H1 (cell line): ENCODE measurements at regions not wholly inside any gene's neighbourhood (a gene's known extent, or its start where the extent isn't known, plus 50 kb on each side); places are given as distances from the start of the nearest gene placed in this dataset.

ENCODE experiments used
- CTCF ChIA-PET: fragments of 300-600 bp; sonication (Branson Sonifier 250); formaldehyde crosslinking; loops from one replicate; lab custom pipeline; 2021; ENCODE audit not compliant: partially characterized antibody; lab: Charles Lee
- POLR2A ChIA-PET: fragments of 300-600 bp; sonication (Branson Sonifier 250); formaldehyde crosslinking; loops from one replicate; lab custom pipeline; 2021; ENCODE audit warnings: inconsistent platforms; ENCODE audit not compliant: partially characterized antibody; lab: Charles Lee
- DNase-seq, 2 experiments: peaks; one replicate each; pipeline versions ENCODE4 v3.0.0 to v3.0.0-alpha.2; 2010 to 2022; ENCODE audit warnings: low spot score in 2 of 2, low read depth in 1 of 2, mixed read lengths in 1 of 2
- FAIRE-seq: peaks from 2 replicates; lab custom pipeline; 2011; peaks lifted over from hg19 to GRCh38; lab: Jason Lieb, UNC
- H2AFZ ChIP-seq: 2 replicates; pipeline ENCODE4 v1.8.1; 2012; ENCODE audit warnings: low read length, inconsistent platforms
- H2AK5ac ChIP-seq: 2 replicates; pipeline ENCODE4 v1.6.1; 2013; ENCODE audit warnings: low read depth, low read length
- H2BK120ac ChIP-seq: replicated peaks from 2 replicates; pipeline ENCODE3; 2013; ENCODE audit warnings: low read depth, low read length, inconsistent platforms
- H2BK12ac ChIP-seq: 2 replicates; pipeline ENCODE4 v1.6.1; 2013; ENCODE audit warnings: low read depth, low read length
- H2BK15ac ChIP-seq: 2 replicates; pipeline ENCODE4 v1.6.1; 2013; ENCODE audit warnings: low read length
- H2BK20ac ChIP-seq: 2 replicates; pipeline ENCODE4 v1.6.1; 2013; ENCODE audit warnings: low read length
- H2BK5ac ChIP-seq: 2 replicates; pipeline ENCODE4 v1.6.1; 2013; ENCODE audit warnings: low read depth, low read length
- H3K14ac ChIP-seq: 2 replicates; pipeline ENCODE4 v1.6.1; 2013; ENCODE audit warnings: inconsistent platforms; ENCODE audit not compliant: insufficient read length
- H3K18ac ChIP-seq: 2 replicates; pipeline ENCODE4 v1.6.1; 2013; ENCODE audit warnings: low read length; ENCODE audit errors: extremely low read depth
- H3K23ac ChIP-seq: 2 replicates; pipeline ENCODE4 v1.6.1; 2013; ENCODE audit warnings: inconsistent platforms; ENCODE audit not compliant: insufficient read length
- H3K23me2 ChIP-seq: 2 replicates; pipeline ENCODE4 v1.6.1; 2013; ENCODE audit warnings: low read depth, low read length
- H3K27ac ChIP-seq: 2 replicates; pipeline ENCODE4 v1.6.1; 2011; ENCODE audit warnings: low read depth, low read length, inconsistent platforms
- H3K27me3 ChIP-seq, 4 experiments: replicated peaks in 1 of 4; 1 replicate in 1 of 4; 2 replicates in 3 of 4; pipeline versions ENCODE4 v1.6.1 to v1.8.1; 2011 to 2013; ENCODE audit warnings: low read length in 3 of 4, mild to moderate bottlenecking in 3 of 4, inconsistent platforms in 2 of 4, mixed read lengths in 2 of 4, moderate library complexity in 1 of 4; ENCODE audit not compliant: control insufficient read depth in 3 of 4, insufficient read depth in 3 of 4; ENCODE audit errors: extremely low read depth in 1 of 4
- H3K36me3 ChIP-seq, 4 experiments: 2 replicates each; pipeline versions ENCODE4 v1.6.1 to v1.8.1; 2011 to 2013; ENCODE audit warnings: mild to moderate bottlenecking in 4 of 4, low read length in 3 of 4, moderate library complexity in 2 of 4, control low read depth in 1 of 4, inconsistent platforms in 1 of 4; ENCODE audit not compliant: insufficient read depth in 4 of 4, control insufficient read depth in 2 of 4
- H3K4ac ChIP-seq: replicated peaks from 2 replicates; pipeline ENCODE3; 2013; ENCODE audit warnings: low read length, low read depth, mixed read lengths, inconsistent platforms; ENCODE audit not compliant: insufficient read length
- H3K4me1 ChIP-seq, 4 experiments: replicated peaks in 1 of 4; 1 replicate in 1 of 4; 2 replicates in 3 of 4; pipeline versions ENCODE4 v1.6.1 to v1.8.1; 2011 to 2013; ENCODE audit warnings: low read length in 3 of 4, inconsistent platforms in 2 of 4, mixed read lengths in 1 of 4; ENCODE audit not compliant: insufficient read depth in 4 of 4, control insufficient read depth in 3 of 4
- H3K4me2 ChIP-seq, 2 experiments: 2 replicates each; pipeline versions ENCODE4 v1.6.1 to v1.8.1; 2011 to 2013; ENCODE audit warnings: low read depth in 2 of 2, low read length in 2 of 2, control low read depth in 1 of 2, inconsistent platforms in 1 of 2, mild to moderate bottlenecking in 1 of 2; ENCODE audit not compliant: insufficient read depth in 1 of 2
- H3K4me3 ChIP-seq, 4 experiments: fragments of 200-600, 300-600 bp in 1 of 4; sonication (generic), shearing (Covaris generic), sonication (Bioruptor Twin) in 1 of 4; 2 replicates each; pipeline versions ENCODE4 v1.5.1 to v1.8.1; 2011 to 2016; ENCODE audit warnings: low read length in 4 of 4, low read depth in 3 of 4, control low read depth in 2 of 4, inconsistent platforms in 2 of 4, mild to moderate bottlenecking in 2 of 4, mixed read lengths in 1 of 4, moderate library complexity in 1 of 4; ENCODE audit not compliant: insufficient read depth in 2 of 4; ENCODE audit errors: extremely low read depth in 1 of 4
- H3K56ac ChIP-seq: replicated peaks from 2 replicates; pipeline ENCODE3; 2013; ENCODE audit warnings: low read depth, mild to moderate bottlenecking, mixed read lengths, low read length, inconsistent platforms; ENCODE audit not compliant: insufficient read length
- H3K79me1 ChIP-seq: 2 replicates; pipeline ENCODE4 v1.6.1; 2013; ENCODE audit warnings: low read depth, low read length, control low read depth
- H3K79me2 ChIP-seq, 2 experiments: 2 replicates each; pipeline versions ENCODE4 v1.6.1 to v1.8.1; 2012 to 2013; ENCODE audit warnings: low read length in 2 of 2, mild to moderate bottlenecking in 2 of 2, inconsistent platforms in 1 of 2; ENCODE audit not compliant: insufficient read depth in 2 of 2, control insufficient read depth in 1 of 2
- H3K9ac ChIP-seq, 4 experiments: replicated peaks in 1 of 4; 1 replicate in 1 of 4; 2 replicates in 3 of 4; pipeline versions ENCODE4 v1.6.1 to v1.8.1; 2011 to 2013; ENCODE audit warnings: low read depth in 3 of 4, low read length in 3 of 4, control low read depth in 2 of 4, mild to moderate bottlenecking in 2 of 4, moderate library complexity in 2 of 4, inconsistent platforms in 1 of 4; ENCODE audit errors: extremely low read depth in 1 of 4
- H3K9me3 ChIP-seq, 2 experiments: 2 replicates each; pipeline versions ENCODE4 v1.6.1 to v1.8.1; 2012 to 2013; ENCODE audit warnings: mild to moderate bottlenecking in 2 of 2, moderate library complexity in 2 of 2, control low read depth in 1 of 2, inconsistent platforms in 1 of 2, low read depth in 1 of 2, low read length in 1 of 2, mixed read lengths in 1 of 2; ENCODE audit not compliant: insufficient read depth in 2 of 2
- H4K20me1 ChIP-seq, 2 experiments: replicated peaks in 1 of 2; 2 replicates each; pipeline versions ENCODE3 to v1.8.1; 2011 to 2013; ENCODE audit warnings: inconsistent platforms in 2 of 2, low read length in 2 of 2, mild to moderate bottlenecking in 1 of 2; ENCODE audit not compliant: insufficient read depth in 2 of 2, control insufficient read depth in 1 of 2
- H4K5ac ChIP-seq: 2 replicates; pipeline ENCODE4 v1.6.1; 2013; ENCODE audit warnings: low read length, low read depth, mixed read lengths, inconsistent platforms; ENCODE audit not compliant: insufficient read length
- H4K8ac ChIP-seq: 2 replicates; pipeline ENCODE4 v1.8.0; 2013; ENCODE audit warnings: mild to moderate bottlenecking, moderate library complexity, low read length, inconsistent platforms; ENCODE audit not compliant: insufficient read depth; ENCODE audit errors: extremely low read depth
- H4K91ac ChIP-seq: replicated peaks from 2 replicates; pipeline ENCODE3; 2013; ENCODE audit warnings: low read length, mixed read lengths, inconsistent platforms; ENCODE audit not compliant: insufficient read length
- ATF3 ChIP-seq: IDR thresholded peaks from 2 replicates; pipeline ENCODE4 v1.6.1; 2011; ENCODE audit warnings: low read depth, mild to moderate bottlenecking, low read length; ENCODE audit not compliant: insufficient read depth
- BACH1 ChIP-seq: IDR thresholded peaks from 2 replicates; pipeline ENCODE4 v1.6.1; 2012; ENCODE audit warnings: low read length, improper control_type of control experiment
- CBX5 ChIP-seq: fragments of 300-800, 300-1000 bp; sonication (generic); IDR thresholded peaks from 2 replicates; pipeline ENCODE4 v1.7.1; 2016; ENCODE audit warnings: antibody characterized with exemption, low read length, low read depth
- CREB1 ChIP-seq: IDR thresholded peaks from 2 replicates; pipeline ENCODE4 v1.6.1; 2012; ENCODE audit warnings: inconsistent platforms
- CTBP2 ChIP-seq: IDR thresholded peaks from 2 replicates; pipeline ENCODE4 v1.7.0; 2011; ENCODE audit warnings: borderline replicate concordance, mild to moderate bottlenecking, moderate library complexity, mixed read lengths, low read length; ENCODE audit not compliant: insufficient read depth, insufficient read length
- E2F6 ChIP-seq: IDR thresholded peaks from 2 replicates; pipeline ENCODE4 v1.6.1; 2012; ENCODE audit warnings: inconsistent platforms
- EZH2 ChIP-seq: fragments of 200-600 bp; sonication (generic); IDR thresholded peaks from 2 replicates; pipeline ENCODE4 v1.7.1; 2012; ENCODE audit warnings: low read depth, mild to moderate bottlenecking, moderate library complexity, low read length, inconsistent platforms; ENCODE audit not compliant: severe bottlenecking
- HDAC6 ChIP-seq: IDR thresholded peaks from one replicate; pipeline ENCODE4 v1.7.1; 2012; ENCODE audit warnings: low read depth, mild to moderate bottlenecking, inconsistent platforms, low read length, moderate library complexity
- KDM5A ChIP-seq: fragments of 200-600 bp; IDR thresholded peaks from 2 replicates; pipeline ENCODE4 v1.7.1; 2012; ENCODE audit warnings: mild to moderate bottlenecking, low read length, inconsistent platforms, mixed read lengths
- POLR2A ChIP-seq, 2 experiments: IDR thresholded peaks; 1 replicate in 1 of 2; 2 replicates in 1 of 2; pipeline ENCODE4 v1.6.1; 2011; ENCODE audit warnings: low read depth in 2 of 2, low read length in 2 of 2, mild to moderate bottlenecking in 2 of 2; ENCODE audit errors: control extremely low read depth in 1 of 2
- POU5F1 ChIP-seq: IDR thresholded peaks from 2 replicates; pipeline ENCODE4 v1.6.1; 2011; ENCODE audit warnings: low read depth, mild to moderate bottlenecking, low read length, moderate library complexity
- SIN3A ChIP-seq, 2 experiments: IDR thresholded peaks in 1 of 2; conservative IDR thresholded peaks in 1 of 2; 2 replicates each; pipeline ENCODE4 v1.6.1; 2011 to 2012; ENCODE audit warnings: low read length in 2 of 2, improper control_type of control experiment in 1 of 2, low read depth in 1 of 2, mild to moderate bottlenecking in 1 of 2
- SP1 ChIP-seq: IDR thresholded peaks from 2 replicates; pipeline ENCODE4 v1.6.1; 2011; ENCODE audit warnings: low read depth, low read length
- SP2 ChIP-seq: IDR thresholded peaks from 2 replicates; pipeline ENCODE4 v1.6.1; 2012; ENCODE audit warnings: mild to moderate bottlenecking, low read length, inconsistent platforms
- TBP ChIP-seq: IDR thresholded peaks from 2 replicates; pipeline ENCODE4 v1.6.1; 2011; ENCODE audit warnings: low read depth, low read length, improper control_type of control experiment
- WGBS, 2 experiments: shearing (Covaris generic) in 1 of 2; methylation state at CpG; one replicate each; pipeline versions ENCODE4 v1.1.6 to v1.1.7; 2013 to 2015; ENCODE audit warnings: low lambda C conversion rate in 2 of 2, mixed read lengths in 2 of 2, inconsistent platforms in 1 of 2, low coverage in 1 of 2, missing lambda C conversion rate in 1 of 2; ENCODE audit not compliant: insufficient replicate concordance in 2 of 2, insufficient coverage in 1 of 2, insufficient read length in 1 of 2; ENCODE audit errors: extremely low coverage in 1 of 2, missing lambda C conversion rate in 1 of 2; 5-methylcytosine and 5-hydroxymethylcytosine counted together

GRCh38 chr22:47954107-47954506 lies 1191.7 kb downstream of the TBC1D22A start:
- Histone ChIP-seq H4K5ac (no peak overlapping the region), H4K91ac (no peak overlapping the region), H3K4me1 (no peaks in the 10 kb centered on the region), H3K36me3 (no peaks in the 10 kb centered on the region), H3K4me3 (no peak overlapping the region), H3K27me3 (no peaks in the 10 kb centered on the region), H2BK20ac (no peak overlapping the region), H3K23me2 (no peaks in the 10 kb centered on the region), H2AK5ac (no peak overlapping the region), H3K9me3 (peaks cover 34 to 39% of the 10 kb centered on the region in 2 experiments; a peak in 2 of 4 replicates), H3K14ac (no peak overlapping the region), H3K79me1 (no peaks in the 10 kb centered on the region), H2BK5ac (no peak overlapping the region), H3K18ac (no peak overlapping the region), H3K9ac (no peak overlapping the region), H2BK120ac (no peak overlapping the region), H3K23ac (no peak overlapping the region), H2BK15ac (no peak overlapping the region), H4K20me1 (no peaks in the 10 kb centered on the region), H3K4ac (no peak overlapping the region), H3K27ac (no peak overlapping the region), H4K8ac (no peak overlapping the region), H2AFZ (no peak overlapping the region), H3K79me2 (no peaks in the 10 kb centered on the region), H3K56ac (no peak overlapping the region), H3K4me2 (no peak overlapping the region), H2BK12ac (no peak overlapping the region)
- FAIRE-seq, result no peak
- POLR2A ChIA-PET, result no interaction called here
- no peak for DNase-seq
- 81% methylated on average over 7 of the region's 7 CpGs; no CpG with 5 or more reads in 1 of the 2 experiments for WGBS, 2 experiments
- CTCF ChIA-PET, result no interaction called here
- TF ChIP-seq E2F6, result no peak
- TF ChIP-seq CTBP2, result no peak
- no peak for TF ChIP-seq CREB1
- no peak for TF ChIP-seq SP1
- no peak for TF ChIP-seq POU5F1
- no peak for TF ChIP-seq TBP
- TF ChIP-seq HDAC6, result no peak
- TF ChIP-seq SIN3A (conservative IDR thresholded peaks at IDR 0.05 in 1 of 2, IDR thresholded peaks at IDR 0.05 in 1 of 2; ENCODE audit: low read depth in 1 of 2, low read length in 2 of 2), result no peak
- no peak for TF ChIP-seq ATF3
- no peak for TF ChIP-seq KDM5A
- no peak for TF ChIP-seq SP2
- TF ChIP-seq CBX5, result no peak
- TF ChIP-seq BACH1, result no peak
- no peak for TF ChIP-seq EZH2
- TF ChIP-seq POLR2A (IDR thresholded peaks at IDR 0.05; ENCODE audit: control extremely low read depth in 1 of 2, low read depth in 2 of 2, low read length in 2 of 2), result no peak
